ENCODE measurements at regions not wholly inside any gene's neighbourhood (a gene's known extent, or its start where the extent isn't known, plus 50 kb on each side); places are given as distances from the start of the nearest gene placed in this dataset.
A peak's percentile ranks its signal among the peaks of the same experiment; 100 is the strongest.
"Not testable (repeated sequence)": the region's sequence is repeated elsewhere in the genome, so short reads cannot be mapped to it uniquely, and the experiment has no call there.

GRCh38 chr17:70891306-70891705 lies 722.0 kb downstream of the KCNJ2 start:
- DNase-seq: no peak

GRCh38 chr17:70892527-70892926 lies 723.2 kb downstream of the KCNJ2 start:
- DNase-seq: no peak

- DNase-seq: no peak
Measured at GRCh38 chr17:70896843-70897242, 727.5 kb downstream of the KCNJ2 start.

GRCh38 chr17:70897446-70897845 lies 728.1 kb downstream of the KCNJ2 start:
- no peak for DNase-seq

- DNase-seq: no peak
Measured at GRCh38 chr17:70901870-70902269, 732.5 kb downstream of the KCNJ2 start.

- no peak for DNase-seq
Measured at GRCh38 chr17:70905796-70906195, 736.5 kb downstream of the KCNJ2 start.

GRCh38 chr17:70906808-70907207 lies 737.5 kb downstream of the KCNJ2 start:
- DNase-seq: peak; percentile 26

GRCh38 chr17:70912716-70913485 lies 743.6 kb downstream of the KCNJ2 start:
- no peak for DNase-seq

GRCh38 chr17:70916469-70916868 lies 747.1 kb downstream of the KCNJ2 start:
- DNase-seq: no peak

- no peak for DNase-seq
Measured at GRCh38 chr17:70919241-70919640, 749.9 kb downstream of the KCNJ2 start.

- DNase-seq: no peak
Measured at GRCh38 chr17:70920416-70920815, 751.1 kb downstream of the KCNJ2 start.

GRCh38 chr17:70922268-70922667 lies 752.9 kb downstream of the KCNJ2 start:
- no peak for DNase-seq

GRCh38 chr17:70924776-70925175 lies 755.4 kb downstream of the KCNJ2 start:
- DNase-seq: no peak

GRCh38 chr17:70929226-70929625 lies 759.9 kb downstream of the KCNJ2 start:
- no peak for DNase-seq

GRCh38 chr17:70934231-70934630 lies 764.9 kb downstream of the KCNJ2 start:
- DNase-seq: no peak

- DNase-seq: no peak
Measured at GRCh38 chr17:70934835-70935234, 765.5 kb downstream of the KCNJ2 start.

GRCh38 chr17:70936724-70937123 lies 767.4 kb downstream of the KCNJ2 start:
- no peak for DNase-seq

- no peak for DNase-seq
Measured at GRCh38 chr17:70938336-70938735, 769.0 kb downstream of the KCNJ2 start.

GRCh38 chr17:70945386-70945785 lies 776.1 kb downstream of the KCNJ2 start:
- DNase-seq: no peak

- DNase-seq: no peak
Measured at GRCh38 chr17:70947215-70947614, 777.9 kb downstream of the KCNJ2 start.

- no peak for DNase-seq
Measured at GRCh38 chr17:70947636-70948565, 778.6 kb downstream of the KCNJ2 start.

GRCh38 chr17:70953140-70953539 lies 783.8 kb downstream of the KCNJ2 start:
- not testable (repeated sequence) for DNase-seq

- no peak for DNase-seq
Measured at GRCh38 chr17:70955441-70955840, 786.1 kb downstream of the KCNJ2 start.

- no peak for DNase-seq
Measured at GRCh38 chr17:70956726-70957125, 787.4 kb downstream of the KCNJ2 start.

All from NCI-H526 treated with DMSO at 0.1 percent for 48 hours (cell line).